Cardiac fibroblast (primary cell): ENCODE measurements at regions not wholly inside any gene's neighbourhood (a gene's known extent, or its start where the extent isn't known, plus 50 kb on each side); places are given as distances from the start of the nearest gene placed in this dataset.
A peak's percentile ranks its signal among the peaks of the same experiment; 100 is the strongest.

ENCODE experiments used
- DNase-seq, 2 donors: peaks; one replicate each; pipeline versions ENCODE4 v3.0.0 to v3.0.0-alpha.2; 2010; ENCODE audit warnings: low read depth in 2 of 2
- H3K4me3 ChIP-seq, 2 donors: replicated peaks in 1 of 2; 1 replicate in 1 of 2; 2 replicates in 1 of 2; pipeline ENCODE4 v1.5.1; 2011; ENCODE audit warnings: low read depth in 2 of 2, low read length in 2 of 2, mild to moderate bottlenecking in 2 of 2, moderate library complexity in 1 of 2
- CTCF ChIP-seq: IDR thresholded peaks from one replicate; pipeline ENCODE4 v1.5.1; 2011; ENCODE audit warnings: low read depth, mild to moderate bottlenecking, low read length, inconsistent platforms

DNA sequence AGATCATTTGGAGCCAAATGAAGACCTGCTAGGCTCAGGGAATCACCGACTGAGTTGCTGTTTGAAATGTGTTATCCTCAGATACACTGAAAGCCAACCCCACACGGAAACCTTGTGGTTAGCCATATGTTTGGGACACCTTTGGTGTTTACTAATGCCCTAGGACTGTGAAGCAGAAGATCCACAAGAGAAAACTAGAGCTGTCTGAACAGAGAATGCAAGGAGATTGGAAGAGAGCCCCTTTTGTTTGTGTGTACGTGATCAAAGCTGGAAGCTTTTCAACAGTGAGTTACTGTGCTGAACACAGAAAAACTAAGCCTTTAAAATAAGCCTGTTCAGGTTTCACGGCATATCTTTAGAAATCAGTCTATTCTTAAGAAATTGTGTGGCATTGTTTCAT is 908.2 kb upstream of the ADGRL2 start:
- peak; percentile 3 to 36 for DNase-seq
- TF ChIP-seq CTCF, result no peak
- H3K4me3 ChIP-seq, result no peak overlapping the region

- peak in 1 of 2 donors; percentile 28 for DNase-seq
- no peak overlapping the region for H3K4me3 ChIP-seq
- TF ChIP-seq CTCF, result no peak
These were observed 908.9 kb upstream of the ADGRL2 start for GRCh38 chr1:80891871-80892270.

- TF ChIP-seq CTCF, result no peak
- DNase-seq, result peak; percentile 69 to 75
- no peak overlapping the region for H3K4me3 ChIP-seq
These were observed 918.2 kb upstream of the ADGRL2 start for GRCh38 chr1:80882553-80882952.

GRCh38 chr1:80878343-80878742 is 922.4 kb upstream of the ADGRL2 start:
- no peak for TF ChIP-seq CTCF
- H3K4me3 ChIP-seq, result no peak overlapping the region
- no peak for DNase-seq

- no peak for TF ChIP-seq CTCF
- no peak overlapping the region for H3K4me3 ChIP-seq
- DNase-seq, result no peak
These were observed 924.7 kb upstream of the ADGRL2 start for GRCh38 chr1:80876035-80876434.

DNA sequence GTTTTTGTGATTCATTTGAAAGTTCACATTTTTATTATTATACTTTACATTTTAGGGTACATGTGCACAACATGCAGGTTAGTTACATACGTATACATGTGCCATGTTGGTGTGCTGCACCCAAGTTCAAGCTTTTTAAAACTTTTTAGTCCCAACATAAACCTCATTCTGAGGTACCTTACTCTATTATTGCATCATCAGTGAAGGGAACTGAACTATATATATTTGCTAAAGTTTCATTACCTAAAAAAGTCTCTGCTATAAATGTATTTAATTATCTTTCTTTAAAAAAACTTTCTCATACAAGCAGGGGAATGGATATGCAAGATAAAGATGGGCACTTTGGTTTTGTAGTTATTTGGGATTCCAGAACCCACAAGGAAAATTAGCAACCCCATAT is 931.4 kb upstream of the ADGRL2 start:
- DNase-seq, result no peak
- TF ChIP-seq CTCF, result no peak
- H3K4me3 ChIP-seq, result no peak overlapping the region

GRCh38 chr1:80847904-80848303 is 952.8 kb upstream of the ADGRL2 start:
- no peak for TF ChIP-seq CTCF
- no peak for DNase-seq
- H3K4me3 ChIP-seq, result no peak overlapping the region
